HG03066 (cell line): ENCODE measurements at regions not wholly inside any gene's neighbourhood (a gene's known extent, or its start where the extent isn't known, plus 50 kb on each side); places are given as distances from the start of the nearest gene placed in this dataset.

ENCODE experiments used
- ATAC-seq: cut with Tn5 transposase; IDR thresholded peaks from one replicate; pipeline ENCODE4 v1.9.1; 2021; ENCODE audit warnings: low read depth; ENCODE audit not compliant: unreplicated experiment

GRCh38 chr11:112457532-112457931 is 196.9 kb upstream of the PLET1 start:
- ATAC-seq, result no peak

- ATAC-seq, result no peak
Observed at GRCh38 chr11:112459001-112459400, 198.3 kb upstream of the PLET1 start.

- ATAC-seq, result no peak
Observed at GRCh38 chr11:112460141-112460540, 199.5 kb upstream of the PLET1 start.

- no peak for ATAC-seq
Observed at GRCh38 chr11:112464949-112465348, 204.3 kb upstream of the PLET1 start.

GRCh38 chr11:112465433-112466024 is 204.9 kb upstream of the PLET1 start:
- ATAC-seq, result no peak

- ATAC-seq, result no peak
Observed at GRCh38 chr11:112467721-112468120, 207.1 kb upstream of the PLET1 start.

GRCh38 chr11:112469376-112469775 is 208.7 kb upstream of the PLET1 start:
- no peak for ATAC-seq

GRCh38 chr11:112470355-112470754 is 209.7 kb upstream of the PLET1 start:
- no peak for ATAC-seq

- ATAC-seq, result no peak
Observed at GRCh38 chr11:112471731-112472130, 211.1 kb upstream of the PLET1 start.

- no peak for ATAC-seq
Observed at GRCh38 chr11:112477152-112477551, 216.5 kb upstream of the PLET1 start.

- no peak for ATAC-seq
Observed at GRCh38 chr11:112477581-112478317, 217.1 kb upstream of the PLET1 start.

GRCh38 chr11:112478806-112479205 is 218.1 kb upstream of the PLET1 start:
- no peak for ATAC-seq

- no peak for ATAC-seq
Observed at GRCh38 chr11:112481431-112481830, 220.8 kb upstream of the PLET1 start.

- no peak for ATAC-seq
Observed at GRCh38 chr11:112481893-112482292, 221.2 kb upstream of the PLET1 start.

- no peak for ATAC-seq
Observed at GRCh38 chr11:112485280-112485679, 224.6 kb upstream of the PLET1 start.

GRCh38 chr11:112497826-112498225 is 237.2 kb upstream of the PLET1 start:
- no peak for ATAC-seq

- no peak for ATAC-seq
Observed at GRCh38 chr11:112498701-112499100, 238.0 kb upstream of the PLET1 start.

GRCh38 chr11:112499153-112499880 is 238.7 kb upstream of the PLET1 start:
- no peak for ATAC-seq

GRCh38 chr11:112499881-112500204 is 239.2 kb upstream of the PLET1 start:
- no peak for ATAC-seq

- ATAC-seq, result no peak
Observed at GRCh38 chr11:112503410-112503809, 242.8 kb upstream of the PLET1 start.

GRCh38 chr11:112504056-112504455 is 243.4 kb upstream of the PLET1 start:
- no peak for ATAC-seq

- ATAC-seq, result no peak
Observed at GRCh38 chr11:112506852-112507251, 246.2 kb upstream of the PLET1 start.
